ENCODE measurements at regions not wholly inside any gene's neighbourhood (a gene's known extent, or its start where the extent isn't known, plus 50 kb on each side); places are given as distances from the start of the nearest gene placed in this dataset.

GRCh38 chr12:5244513-5244972 lies 187.4 kb upstream of the NTF3 start:
- Histone ChIP-seq H3K27me3 (no peaks in the 10 kb centered on the region), H3K9me3 (no peaks in the 10 kb centered on the region), H3K4me1 (no peaks in the 10 kb centered on the region), H3K4me3 (no peak overlapping the region), H3K27ac (no peak overlapping the region), H3K36me3 (no peaks in the 10 kb centered on the region)
- intact Hi-C loops (cut with DNase I): no loop called here
- TF ChIP-seq POLR2A (IDR thresholded peaks at IDR 0.05) (no peak), EP300 (IDR thresholded peaks at IDR 0.05) (no peak), CTCF (IDR thresholded peaks at IDR 0.05) (no peak), POLR2AphosphoS5 (IDR thresholded peaks at IDR 0.05) (no peak)
- 11 to 47% methylated on average over 5 of the region's 5 CpGs for WGBS, 2 donors
- no peak for DNase-seq

- Histone ChIP-seq H3K9me3 (no peaks in the 10 kb centered on the region), H3K4me1 (no peaks in the 10 kb centered on the region), H3K4me3 (no peak overlapping the region), H3K36me3 (no peaks in the 10 kb centered on the region), H3K27me3 (no peaks in the 10 kb centered on the region), H3K27ac (no peak overlapping the region)
- DNase-seq: no peak
- 85 to 88% methylated on average over 3 of the region's 3 CpGs for WGBS, 2 donors
- intact Hi-C loops (cut with DNase I): no loop called here
- TF ChIP-seq EP300 (IDR thresholded peaks at IDR 0.05): no peak
- no peak for TF ChIP-seq POLR2A (IDR thresholded peaks at IDR 0.05)
- TF ChIP-seq CTCF (IDR thresholded peaks at IDR 0.05): no peak
- no peak for TF ChIP-seq POLR2AphosphoS5 (IDR thresholded peaks at IDR 0.05)
These were observed 185.7 kb upstream of the NTF3 start for GRCh38 chr12:5246196-5246595.

GRCh38 chr12:5247144-5247543 lies 184.8 kb upstream of the NTF3 start:
- no peak for TF ChIP-seq POLR2A (IDR thresholded peaks at IDR 0.05)
- no peak for TF ChIP-seq POLR2AphosphoS5 (IDR thresholded peaks at IDR 0.05)
- TF ChIP-seq CTCF (IDR thresholded peaks at IDR 0.05): no peak
- TF ChIP-seq EP300 (IDR thresholded peaks at IDR 0.05): no peak
- intact Hi-C loops (cut with DNase I): no loop called here
- 83 to 88% methylated on average over 3 of the region's 3 CpGs for WGBS, 2 donors

GRCh38 chr12:5248230-5248629 lies 183.7 kb upstream of the NTF3 start:
- intact Hi-C loops (cut with DNase I): no loop called here
- H3K9me3 ChIP-seq: no peaks in the 10 kb centered on the region
- TF ChIP-seq POLR2A (IDR thresholded peaks at IDR 0.05) (no peak), CTCF (IDR thresholded peaks at IDR 0.05) (no peak), POLR2AphosphoS5 (IDR thresholded peaks at IDR 0.05) (no peak), EP300 (IDR thresholded peaks at IDR 0.05) (no peak)
- no peak overlapping the region for H3K4me3 ChIP-seq
- H3K4me1 ChIP-seq: no peaks in the 10 kb centered on the region
- no peak overlapping the region for H3K27ac ChIP-seq
- H3K36me3 ChIP-seq: no peaks in the 10 kb centered on the region
- DNase-seq: no peak
- H3K27me3 ChIP-seq: no peaks in the 10 kb centered on the region
- 89 to 92% methylated on average over 3 of the region's 3 CpGs for WGBS, 2 donors

More at GRCh38 chr12:5247144-5247543, 184.8 kb upstream of the NTF3 start:
- Histone ChIP-seq H3K27me3 (no peaks in the 10 kb centered on the region), H3K36me3 (no peaks in the 10 kb centered on the region), H3K4me1 (no peaks in the 10 kb centered on the region), H3K9me3 (no peaks in the 10 kb centered on the region), H3K4me3 (no peak overlapping the region), H3K27ac (no peak overlapping the region)
- DNase-seq: no peak

GRCh38 chr12:5248999-5249526 lies 182.8 kb upstream of the NTF3 start:
- H3K27me3 ChIP-seq: no peaks in the 10 kb centered on the region
- no peaks in the 10 kb centered on the region for H3K9me3 ChIP-seq
- WGBS, 2 donors: 80 to 82% methylated on average over 8 of the region's 8 CpGs
- no peaks in the 10 kb centered on the region for H3K4me1 ChIP-seq
- TF ChIP-seq POLR2A (IDR thresholded peaks at IDR 0.05) (no peak), CTCF (IDR thresholded peaks at IDR 0.05) (no peak), EP300 (IDR thresholded peaks at IDR 0.05) (no peak), POLR2AphosphoS5 (IDR thresholded peaks at IDR 0.05) (no peak)
- no peak for DNase-seq
- intact Hi-C loops (cut with DNase I): no loop called here
- no peaks in the 10 kb centered on the region for H3K36me3 ChIP-seq
- H3K27ac ChIP-seq: no peak overlapping the region
- H3K4me3 ChIP-seq: no peak overlapping the region

All from sigmoid colon (tissue), 6 donors.